GM18498 (cell line): ENCODE measurements at regions not wholly inside any gene's neighbourhood (a gene's known extent, or its start where the extent isn't known, plus 50 kb on each side); places are given as distances from the start of the nearest gene placed in this dataset.
A peak's percentile ranks its signal among the peaks of the same experiment; 100 is the strongest.

Source experiments
- ATAC-seq: cut with Tn5 transposase; IDR thresholded peaks from one replicate; pipeline ENCODE4 v1.9.1; 2021; ENCODE audit warnings: mild to moderate bottlenecking, moderate library complexity; ENCODE audit not compliant: unreplicated experiment

DNA sequence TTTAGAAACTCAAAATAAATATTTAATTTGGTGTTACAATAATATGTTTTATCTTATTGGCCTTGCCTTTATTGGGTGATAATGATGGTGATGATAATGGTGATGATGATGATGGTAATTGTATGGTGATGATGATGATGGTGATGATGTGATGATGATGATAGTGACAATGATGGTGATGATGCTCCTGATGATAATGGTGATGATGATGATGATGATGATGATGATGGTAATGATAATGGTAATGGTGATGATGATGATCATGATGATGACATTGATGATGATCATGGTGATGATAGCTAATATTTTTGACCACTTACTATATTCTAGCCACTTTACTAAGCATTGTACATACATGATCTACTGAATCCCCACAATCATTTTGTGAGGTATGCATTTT, 1548.6 kb upstream of the TMEM132C start:
- no peak for ATAC-seq

DNA sequence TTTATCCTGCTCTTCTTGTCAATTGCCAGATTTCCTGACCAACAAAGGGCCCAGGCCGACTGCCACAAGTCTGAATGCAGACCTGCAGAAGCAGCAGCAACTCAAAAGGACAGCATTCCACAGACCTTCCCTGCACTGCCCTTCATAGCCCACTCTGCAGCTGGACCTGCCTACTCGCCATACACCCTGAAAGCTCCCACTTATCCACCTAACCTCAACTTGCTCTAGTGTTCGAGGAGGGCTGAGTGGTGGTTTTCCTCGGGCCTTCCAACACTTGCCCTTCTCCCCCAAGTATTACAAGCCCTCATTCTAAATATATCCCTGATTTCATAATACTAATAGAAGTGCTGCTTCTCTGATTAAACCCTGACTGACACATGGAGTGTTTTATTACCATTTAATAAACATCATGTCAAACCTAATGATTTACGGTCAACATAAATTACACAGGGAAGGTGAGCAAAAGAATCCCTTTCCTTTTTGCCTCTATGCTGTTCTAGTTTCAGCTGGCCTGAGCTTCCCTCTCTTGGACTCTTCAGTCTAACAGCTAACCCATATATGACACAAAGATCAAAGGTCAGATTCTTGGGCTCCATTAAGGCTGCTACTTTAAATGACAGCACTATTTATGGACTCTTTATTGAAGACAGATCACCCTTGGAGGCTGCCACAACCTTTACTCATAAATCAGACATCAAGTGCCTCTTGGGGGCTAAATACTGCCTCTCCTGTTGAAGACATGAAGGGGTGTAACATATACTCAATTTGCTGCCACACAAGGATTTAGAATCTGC, 1546.9 kb upstream of the TMEM132C start:
- no peak for ATAC-seq

DNA sequence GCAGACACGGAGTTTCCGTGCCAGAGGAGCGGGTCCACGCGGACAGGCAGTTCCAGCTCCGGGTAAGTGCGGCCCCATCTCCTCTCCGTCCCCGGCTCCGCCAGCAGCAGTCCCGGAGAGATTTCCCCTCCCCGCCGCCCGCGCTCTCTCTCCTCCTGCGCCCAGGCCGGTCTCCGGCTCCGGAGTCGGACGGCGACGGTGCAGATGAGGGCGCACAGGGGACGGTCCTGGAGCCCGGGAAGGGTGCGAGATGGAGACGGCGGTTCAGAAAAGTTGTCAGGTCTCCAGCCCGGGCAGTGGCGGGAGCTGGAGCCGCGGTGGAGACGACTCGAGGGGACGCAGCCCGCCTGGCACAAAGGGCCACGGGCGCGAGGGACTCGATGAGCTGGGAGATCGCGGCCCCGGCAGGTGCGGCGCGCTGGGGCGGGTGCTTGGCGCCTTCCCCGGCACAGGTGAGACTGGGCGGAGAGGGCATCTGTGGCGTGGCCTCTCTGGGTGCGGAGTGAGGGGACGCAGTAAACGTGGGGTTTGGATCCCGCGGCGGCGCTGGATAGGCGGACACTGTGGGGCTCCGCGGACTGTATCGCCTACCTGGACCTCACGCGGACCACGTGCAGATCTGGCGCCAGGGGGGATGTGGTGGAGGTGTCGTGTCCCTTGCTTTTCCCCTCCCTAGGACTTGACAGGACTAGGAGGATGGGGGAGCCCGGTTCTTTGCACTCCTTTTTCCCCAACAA, 1540.3 kb upstream of the TMEM132C start:
- ATAC-seq: no peak

DNA sequence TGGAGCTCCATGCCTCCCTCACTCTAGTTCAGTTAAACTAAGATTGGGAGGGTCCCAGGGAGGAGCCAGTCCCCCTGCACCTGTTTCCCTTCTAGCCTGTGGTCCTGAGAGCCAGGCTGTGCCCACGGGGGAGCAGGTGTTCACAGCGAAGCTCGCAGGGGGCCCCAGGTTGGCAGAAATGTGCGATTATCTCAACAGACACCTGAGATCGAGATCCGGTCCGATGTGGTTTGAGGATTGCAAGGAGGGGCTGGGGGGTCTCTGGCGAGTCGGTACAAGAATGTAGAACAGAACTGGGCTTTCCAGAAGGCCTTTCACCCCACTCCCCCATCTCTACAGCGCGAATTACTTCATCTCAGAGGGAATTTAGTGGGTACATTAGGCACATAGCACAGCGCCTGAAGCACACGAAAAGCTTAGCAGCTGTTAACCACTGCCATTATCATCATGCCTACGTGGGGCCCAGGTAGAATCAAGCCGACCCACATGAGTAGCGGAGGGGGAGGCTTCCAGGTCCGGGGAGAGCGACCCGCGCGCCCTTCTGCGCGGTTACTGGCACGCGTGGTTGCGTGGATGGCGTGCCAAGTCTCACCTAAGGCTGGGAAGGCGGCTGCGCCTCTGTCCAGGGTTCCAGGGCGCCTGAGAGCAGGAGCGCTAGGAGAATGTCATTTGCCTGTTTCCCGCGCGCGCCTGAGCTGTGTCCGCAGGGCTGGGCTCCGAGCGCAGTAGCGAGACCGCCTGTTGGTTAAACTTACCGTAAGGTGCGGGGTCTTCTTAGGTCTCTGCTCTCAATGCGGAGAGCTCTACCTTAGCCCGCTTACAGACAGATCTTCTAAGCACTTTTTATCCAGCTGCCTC, 1539.5 kb upstream of the TMEM132C start:
- no peak for ATAC-seq

GRCh38 chr12:126734296-126734695, 1532.7 kb upstream of the TMEM132C start:
- no peak for ATAC-seq

DNA sequence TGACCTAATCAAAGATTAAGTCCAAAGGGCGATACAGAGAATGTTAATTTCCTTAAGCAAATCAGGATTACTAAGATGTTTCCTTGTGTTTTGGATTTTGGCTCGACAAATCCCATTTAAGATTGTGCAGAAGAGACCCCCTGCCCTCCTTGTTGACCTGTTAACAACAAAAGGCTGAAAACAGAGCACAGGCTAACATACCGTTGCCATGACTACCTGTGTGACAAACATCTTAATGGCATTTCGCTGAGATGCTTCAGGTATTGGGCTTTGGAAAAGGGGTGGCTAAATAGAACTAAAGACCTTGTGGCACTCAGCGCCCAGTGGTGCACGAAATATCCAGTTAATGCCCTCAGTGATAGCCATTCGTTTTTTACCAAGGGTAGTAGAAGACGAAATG, 1532.3 kb upstream of the TMEM132C start:
- ATAC-seq: no peak

GRCh38 chr12:126741536-126742240, 1525.3 kb upstream of the TMEM132C start:
- ATAC-seq: no peak

- no peak for ATAC-seq
Measured at GRCh38 chr12:126742241-126742641, 1524.7 kb upstream of the TMEM132C start.

- ATAC-seq: peak; percentile 64
Measured at GRCh38 chr12:126747530-126748149, 1519.3 kb upstream of the TMEM132C start.

DNA sequence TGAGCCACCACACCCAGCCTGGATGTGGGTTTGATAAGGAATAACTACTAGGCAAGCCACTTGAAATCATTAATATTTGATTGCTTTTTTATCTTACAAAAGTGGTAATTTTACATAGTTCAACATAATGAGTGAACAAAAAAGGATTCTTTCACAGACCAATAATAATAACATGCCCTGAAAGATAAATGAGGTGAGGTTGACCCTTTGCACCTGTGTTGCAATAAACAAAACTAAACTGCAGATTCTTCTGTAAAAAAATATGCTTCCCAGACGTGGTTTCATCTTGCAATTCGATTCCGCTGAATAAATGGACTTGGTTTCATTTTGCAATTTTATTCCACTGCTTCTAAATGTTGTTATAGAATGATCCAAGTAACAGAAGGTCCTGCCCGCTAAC, 1514.9 kb upstream of the TMEM132C start:
- no peak for ATAC-seq

GRCh38 chr12:126757326-126757725, 1509.6 kb upstream of the TMEM132C start:
- no peak for ATAC-seq

- no peak for ATAC-seq
Measured at GRCh38 chr12:126760092-126760491, 1506.9 kb upstream of the TMEM132C start.

- no peak for ATAC-seq
Measured at GRCh38 chr12:126761420-126761819, 1505.5 kb upstream of the TMEM132C start.

DNA sequence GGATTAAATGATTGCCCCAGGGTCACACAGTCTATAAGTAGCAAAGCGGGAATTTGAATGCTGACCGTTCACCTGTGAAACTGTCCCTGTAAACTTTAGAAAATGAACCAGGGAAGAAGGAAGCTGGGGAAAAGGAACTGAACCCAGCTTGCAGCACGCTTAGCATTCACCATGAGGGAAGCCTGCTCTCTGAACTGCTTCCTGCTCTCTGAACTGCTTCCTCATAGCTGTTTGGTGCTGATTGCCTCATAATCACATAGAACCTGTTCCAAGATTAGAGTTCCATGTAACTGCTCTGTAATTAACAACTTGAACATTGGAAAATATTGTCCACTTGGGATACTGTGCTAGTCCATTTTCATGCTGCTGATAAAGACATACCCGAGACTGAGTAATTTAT, 1504.8 kb upstream of the TMEM132C start:
- ATAC-seq: no peak

DNA sequence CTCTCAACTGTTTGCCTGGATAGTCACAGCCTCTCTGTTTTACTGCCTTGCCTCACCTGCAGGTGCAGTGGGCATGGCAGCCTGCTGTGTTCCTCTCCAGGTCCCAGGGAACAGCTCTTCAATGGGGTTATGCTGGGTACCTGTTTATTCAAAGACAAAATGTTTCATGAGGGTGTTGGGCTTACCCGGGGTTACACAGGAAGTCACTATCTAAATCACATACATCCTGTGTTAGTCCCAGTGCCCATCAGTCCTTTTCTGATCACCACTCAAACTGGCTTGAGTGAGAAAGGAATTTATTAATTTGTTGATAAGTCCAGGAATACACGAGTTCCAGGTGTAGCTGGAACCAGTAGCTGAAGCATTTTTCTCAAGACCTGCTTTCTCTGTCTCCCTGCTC, 1503.6 kb upstream of the TMEM132C start:
- ATAC-seq: no peak

DNA sequence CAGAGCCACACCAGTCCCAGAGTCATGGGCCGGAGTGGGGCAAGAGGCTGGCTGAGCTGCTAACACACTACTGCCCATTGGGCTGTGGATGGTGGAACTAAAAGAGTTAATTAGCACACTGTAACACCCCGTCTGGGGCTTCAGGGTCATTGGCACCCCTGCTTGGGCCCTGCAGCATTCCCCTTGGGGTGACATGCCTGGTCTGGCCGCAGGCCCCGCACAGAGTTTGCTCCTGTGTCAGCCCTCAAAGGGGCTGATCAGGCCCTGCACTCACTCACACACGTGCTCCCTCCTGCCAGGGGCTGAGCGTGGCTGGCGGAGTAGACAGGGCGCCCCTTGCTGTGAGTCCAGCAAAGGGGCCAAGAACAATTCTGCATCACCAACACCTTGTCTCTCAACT, 1499.6 kb upstream of the TMEM132C start:
- no peak for ATAC-seq

- no peak for ATAC-seq
Measured at GRCh38 chr12:126768517-126768916, 1498.5 kb upstream of the TMEM132C start.

DNA sequence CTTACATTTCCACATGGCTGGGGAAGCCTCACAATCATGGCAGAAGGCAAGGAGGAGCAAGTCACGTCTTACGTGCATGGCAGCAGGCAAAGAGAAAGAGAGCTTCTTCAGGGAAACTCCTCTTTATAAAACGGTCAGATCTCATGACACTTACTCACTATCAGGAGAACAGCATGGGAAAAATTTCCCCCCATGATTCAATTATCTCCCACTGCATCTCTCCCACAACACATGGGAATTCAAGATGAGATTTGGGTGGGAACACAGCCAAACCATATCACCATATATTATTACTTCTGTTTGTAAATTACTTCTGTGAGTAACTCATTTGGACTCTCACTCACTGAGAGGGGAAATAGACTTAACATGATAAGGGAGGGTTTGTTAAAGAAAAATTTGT, 1496.8 kb upstream of the TMEM132C start:
- no peak for ATAC-seq

DNA sequence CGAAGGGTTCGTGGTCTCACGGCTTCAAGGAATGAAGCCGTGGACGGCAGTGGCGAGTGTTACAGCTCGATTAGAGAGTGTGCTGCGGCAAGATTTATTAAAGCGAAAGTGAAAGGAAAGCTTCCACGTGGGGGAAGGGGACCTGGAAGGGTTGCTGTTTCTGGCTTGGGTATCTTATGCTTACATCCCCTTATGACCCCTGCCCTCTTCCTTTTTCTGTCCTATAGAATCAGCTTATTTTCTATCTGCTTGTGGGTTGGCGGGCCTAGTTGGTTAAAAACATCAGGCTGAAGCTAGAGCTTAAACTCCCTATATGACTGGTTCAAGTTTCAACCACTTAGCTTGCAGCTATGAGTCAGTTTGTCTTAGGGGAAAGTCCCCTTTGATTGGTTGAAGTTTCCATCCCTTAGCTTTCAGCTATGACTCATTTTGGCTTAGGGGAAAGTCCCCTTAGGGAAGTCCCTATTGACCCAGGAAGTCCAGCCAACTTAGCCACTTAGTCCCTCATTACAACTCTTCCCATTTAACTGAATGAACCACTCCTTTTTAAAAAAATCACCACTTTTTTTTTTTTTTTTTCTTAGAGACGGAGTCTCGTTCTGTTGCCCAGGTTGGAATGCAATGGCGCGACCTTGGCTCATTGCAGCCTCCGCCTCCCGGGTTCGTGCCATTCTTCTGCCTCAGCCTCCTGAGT, 1494.7 kb upstream of the TMEM132C start:
- peak; percentile 64 for ATAC-seq

DNA sequence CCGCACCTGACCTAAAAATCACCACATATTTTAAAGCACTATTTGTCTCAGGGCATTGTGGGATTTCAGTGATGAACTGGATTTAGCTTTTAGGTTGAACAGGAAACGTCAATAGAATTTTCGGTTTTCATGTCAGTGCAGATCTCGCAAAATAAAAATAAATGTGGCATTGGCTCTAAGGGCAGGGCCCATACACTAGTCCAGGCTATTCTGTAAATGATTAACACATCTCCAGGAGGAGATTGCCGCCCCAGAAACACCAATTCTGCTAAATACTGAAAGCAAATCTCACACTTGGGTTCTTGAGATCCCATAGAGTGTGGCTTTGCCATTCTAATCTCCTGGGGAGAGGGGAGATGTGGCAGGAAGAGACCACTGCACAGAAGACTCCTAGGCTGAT, 1494.0 kb upstream of the TMEM132C start:
- peak; percentile 34 for ATAC-seq
